NCI-H2081 treated with DMSO at 0.1 percent for 48 hours (cell line): ENCODE measurements at regions not wholly inside any gene's neighbourhood (a gene's known extent, or its start where the extent isn't known, plus 50 kb on each side); places are given as distances from the start of the nearest gene placed in this dataset.
"Not testable (repeated sequence)": the region's sequence is repeated elsewhere in the genome, so short reads cannot be mapped to it uniquely, and the experiment has no call there.

Experiments used
- DNase-seq: peaks from one replicate; lab custom pipeline; 2025; lab: John Stamatoyannopoulos, UW

- DNase-seq: no peak
These were observed 305.1 kb downstream of the NPHP4 start for GRCh38 chr1:5686925-5687706.

GRCh38 chr1:5686195-5686594 is 306.0 kb downstream of the NPHP4 start:
- no peak for DNase-seq

- no peak for DNase-seq
These were observed 306.7 kb downstream of the NPHP4 start for GRCh38 chr1:5685446-5686040.

GRCh38 chr1:5684791-5685190 is 307.4 kb downstream of the NPHP4 start:
- DNase-seq: no peak

- DNase-seq: no peak
These were observed 308.8 kb downstream of the NPHP4 start for GRCh38 chr1:5683446-5683845.

- DNase-seq: no peak
These were observed 309.5 kb downstream of the NPHP4 start for GRCh38 chr1:5682626-5683225.

GRCh38 chr1:5681654-5682053 is 310.6 kb downstream of the NPHP4 start:
- DNase-seq: no peak

GRCh38 chr1:5680600-5680999 is 311.6 kb downstream of the NPHP4 start:
- DNase-seq: no peak

- no peak for DNase-seq
These were observed 313.5 kb downstream of the NPHP4 start for GRCh38 chr1:5678759-5679158.

- not testable (repeated sequence) for DNase-seq
These were observed 319.9 kb downstream of the NPHP4 start for GRCh38 chr1:5672355-5672754.

- DNase-seq: no peak
These were observed 321.5 kb downstream of the NPHP4 start for GRCh38 chr1:5670590-5671350.

- DNase-seq: no peak
These were observed 324.5 kb downstream of the NPHP4 start for GRCh38 chr1:5667513-5668325.

- no peak for DNase-seq
These were observed 327.0 kb downstream of the NPHP4 start for GRCh38 chr1:5664906-5665875.

- DNase-seq: no peak
These were observed 328.0 kb downstream of the NPHP4 start for GRCh38 chr1:5664081-5664768.

- DNase-seq: no peak
These were observed 329.5 kb downstream of the NPHP4 start for GRCh38 chr1:5662744-5663126.

- DNase-seq: no peak
These were observed 330.0 kb downstream of the NPHP4 start for GRCh38 chr1:5662086-5662743.

GRCh38 chr1:5661196-5662085 is 330.8 kb downstream of the NPHP4 start:
- no peak for DNase-seq
